Transverse colon (tissue), 3 donors: ENCODE measurements at regions not wholly inside any gene's neighbourhood (a gene's known extent, or its start where the extent isn't known, plus 50 kb on each side); places are given as distances from the start of the nearest gene placed in this dataset.

Experiments used
- POLR2A ChIP-seq: fragments of 450-650 bp; IDR thresholded peaks from one replicate; pipeline ENCODE4 v1.6.1; 2016; ENCODE audit warnings: antibody characterized with exemption, mild to moderate bottlenecking, moderate library complexity
- POLR2AphosphoS5 ChIP-seq, 3 donors: sonication (generic); formaldehyde crosslinking; IDR thresholded peaks; one replicate each; pipeline ENCODE4 v1.6.1; 2016; ENCODE audit warnings: antibody characterized with exemption in 3 of 3

DNA sequence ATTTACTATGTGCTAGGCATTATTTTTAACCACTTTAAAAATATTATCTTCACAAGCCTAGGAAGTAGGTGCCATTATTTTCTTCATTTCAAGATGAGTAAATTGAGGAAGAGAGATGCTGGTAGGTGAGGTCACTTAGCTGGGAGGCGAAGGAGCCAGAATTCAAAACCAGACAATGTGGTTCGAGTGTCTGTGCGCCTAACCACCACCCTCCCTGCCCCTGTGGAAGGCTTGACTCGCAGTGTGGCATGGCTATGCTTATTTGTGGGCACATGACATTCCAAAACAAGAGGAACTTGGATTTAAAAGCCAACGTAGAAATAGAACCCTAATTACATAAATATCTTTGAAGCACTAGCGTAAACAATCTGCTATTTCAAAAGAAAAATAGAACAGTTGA lies 226.6 kb upstream of the PITX2 start:
- TF ChIP-seq POLR2A: no peak
- TF ChIP-seq POLR2AphosphoS5 (IDR thresholded peaks at IDR 0.05): no peak
